Nephron (organoid): ENCODE measurements at regions not wholly inside any gene's neighbourhood (a gene's known extent, or its start where the extent isn't known, plus 50 kb on each side); places are given as distances from the start of the nearest gene placed in this dataset.
A peak's percentile ranks its signal among the peaks of the same experiment; 100 is the strongest.

Source experiments
- H3K27ac Mint-ChIP-seq, 3 experiments: 2 replicates each; pipeline ENCODE4 v1.8.0; 2020; ENCODE audit warnings: mixed read lengths in 3 of 3, mild to moderate bottlenecking in 2 of 3, moderate library complexity in 1 of 3
- H3K27me3 Mint-ChIP-seq: 2 replicates; pipeline ENCODE4 v1.8.0; 2021; ENCODE audit warnings: low read depth, mild to moderate bottlenecking, moderate library complexity, mixed read lengths
- H3K36me3 Mint-ChIP-seq: 2 replicates; pipeline ENCODE4 v1.8.0; 2020; ENCODE audit warnings: low read depth, mixed read lengths
- H3K4me1 Mint-ChIP-seq: 2 replicates; pipeline ENCODE4 v1.8.0; 2020; ENCODE audit warnings: mixed read lengths
- H3K4me3 Mint-ChIP-seq, 3 experiments: 2 replicates each; pipeline ENCODE4 v1.8.0; 2020; ENCODE audit warnings: mild to moderate bottlenecking in 3 of 3, mixed read lengths in 3 of 3, moderate library complexity in 2 of 3
- H3K9me3 Mint-ChIP-seq: 2 replicates; pipeline ENCODE4 v1.8.0; 2020; ENCODE audit warnings: mixed read lengths
- TF ChIP-seq, protein P1 (sequence below), 3 experiments: fragments of 200-600 bp; sonication (generic); IDR thresholded peaks; one replicate each; pipeline ENCODE4 v1.5.0; 2021; ENCODE audit warnings: antibody characterized with exemption in 3 of 3; ENCODE audit not compliant: unreplicated experiment in 3 of 3

DNA sequence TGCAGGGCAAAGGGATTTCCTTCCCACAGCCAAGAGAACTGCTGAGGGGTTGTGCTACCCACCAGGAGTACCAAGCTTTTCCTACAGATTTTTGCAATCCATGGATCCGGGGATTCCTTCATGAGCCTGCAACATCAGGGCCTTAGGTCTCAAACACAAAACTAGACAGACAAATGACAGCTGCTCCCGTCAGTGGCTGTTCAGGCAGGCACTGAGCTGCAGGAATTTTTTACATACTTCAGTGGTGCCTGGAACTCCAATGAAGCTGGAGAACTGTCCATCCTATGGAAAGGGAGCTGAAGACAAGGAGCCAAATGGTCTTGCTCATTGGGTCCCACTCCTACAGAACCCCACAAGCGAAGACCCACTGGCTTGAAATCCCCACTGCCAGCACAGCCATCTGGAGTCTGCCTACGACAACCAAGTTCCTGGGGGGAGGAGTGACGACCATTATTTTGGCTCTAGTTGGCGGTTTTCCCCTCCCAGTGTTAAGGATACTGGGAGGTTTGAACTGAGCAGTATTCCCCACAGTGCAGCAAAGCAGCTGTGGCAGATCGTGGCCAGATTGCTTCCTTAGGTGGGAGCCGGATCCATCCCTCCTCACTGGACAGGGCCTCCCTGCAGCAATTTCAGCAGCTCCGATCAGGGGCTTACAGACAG is 157.7 kb upstream of the TMEM45B start:
- TF ChIP-seq, protein P1, sequence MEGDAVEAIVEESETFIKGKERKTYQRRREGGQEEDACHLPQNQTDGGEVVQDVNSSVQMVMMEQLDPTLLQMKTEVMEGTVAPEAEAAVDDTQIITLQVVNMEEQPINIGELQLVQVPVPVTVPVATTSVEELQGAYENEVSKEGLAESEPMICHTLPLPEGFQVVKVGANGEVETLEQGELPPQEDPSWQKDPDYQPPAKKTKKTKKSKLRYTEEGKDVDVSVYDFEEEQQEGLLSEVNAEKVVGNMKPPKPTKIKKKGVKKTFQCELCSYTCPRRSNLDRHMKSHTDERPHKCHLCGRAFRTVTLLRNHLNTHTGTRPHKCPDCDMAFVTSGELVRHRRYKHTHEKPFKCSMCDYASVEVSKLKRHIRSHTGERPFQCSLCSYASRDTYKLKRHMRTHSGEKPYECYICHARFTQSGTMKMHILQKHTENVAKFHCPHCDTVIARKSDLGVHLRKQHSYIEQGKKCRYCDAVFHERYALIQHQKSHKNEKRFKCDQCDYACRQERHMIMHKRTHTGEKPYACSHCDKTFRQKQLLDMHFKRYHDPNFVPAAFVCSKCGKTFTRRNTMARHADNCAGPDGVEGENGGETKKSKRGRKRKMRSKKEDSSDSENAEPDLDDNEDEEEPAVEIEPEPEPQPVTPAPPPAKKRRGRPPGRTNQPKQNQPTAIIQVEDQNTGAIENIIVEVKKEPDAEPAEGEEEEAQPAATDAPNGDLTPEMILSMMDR (IDR thresholded peaks at IDR 0.05; ENCODE audit: unreplicated experiment in 3 of 3) = no peak
- H3K36me3 Mint-ChIP-seq = peaks cover 12% of the 10 kb centered on the region
- H3K4me1 Mint-ChIP-seq = peaks cover 29% of the 10 kb centered on the region
- peak overlapping the region; percentile 20 to 64 (median 58) for H3K27ac Mint-ChIP-seq
- peaks cover 55% of the 10 kb centered on the region for H3K9me3 Mint-ChIP-seq
- peak overlapping the region in 2 of 3 experiments; percentile 15 to 22 for H3K4me3 Mint-ChIP-seq
- H3K27me3 Mint-ChIP-seq = peaks cover 11% of the 10 kb centered on the region

DNA sequence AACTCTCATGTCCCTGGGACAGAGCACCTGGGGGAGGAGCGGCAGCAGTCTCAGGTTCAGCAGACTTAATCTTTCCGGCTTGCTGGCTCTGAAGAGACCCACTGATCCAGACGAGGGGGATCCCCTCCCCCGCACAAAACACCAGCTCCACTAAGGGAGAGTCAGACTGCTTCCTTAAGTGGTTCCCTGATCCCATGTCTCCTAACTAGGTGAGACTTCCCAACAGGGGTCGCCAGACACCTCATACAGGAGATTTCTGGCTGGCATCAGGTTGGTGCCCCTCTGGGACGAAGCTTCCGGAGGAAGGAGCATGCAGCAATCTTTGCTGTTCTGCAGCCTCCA is 157.2 kb upstream of the TMEM45B start:
- H3K4me1 Mint-ChIP-seq = peaks cover 29% of the 10 kb centered on the region
- peak overlapping the region; percentile 20 to 64 (median 58) for H3K27ac Mint-ChIP-seq
- H3K36me3 Mint-ChIP-seq = peaks cover 10% of the 10 kb centered on the region
- H3K27me3 Mint-ChIP-seq = peaks cover 11% of the 10 kb centered on the region
- TF ChIP-seq, protein P1 (IDR thresholded peaks at IDR 0.05; ENCODE audit: unreplicated experiment in 3 of 3) = no peak
- H3K9me3 Mint-ChIP-seq = peaks cover 54% of the 10 kb centered on the region
- H3K4me3 Mint-ChIP-seq = no peak overlapping the region

DNA sequence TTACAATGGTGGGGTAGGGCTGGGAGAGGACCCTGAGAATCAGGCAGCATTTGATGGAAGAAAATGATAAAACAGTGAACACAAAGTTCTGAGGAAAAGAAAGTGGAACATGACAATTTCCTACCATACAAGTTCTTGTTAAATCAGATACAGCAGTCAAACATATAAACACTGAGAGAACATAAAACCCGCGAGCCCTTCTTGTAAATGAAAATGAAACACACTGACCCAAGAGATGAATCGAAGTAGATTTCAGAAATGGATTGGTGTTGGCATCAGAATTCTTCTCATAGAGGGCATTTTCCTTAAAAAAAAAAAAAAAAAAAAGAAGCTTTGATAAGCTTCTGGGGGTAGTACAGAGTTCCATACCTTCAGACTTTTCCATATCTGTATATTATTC is 134.7 kb upstream of the TMEM45B start:
- Mint-ChIP-seq H3K27me3 (peaks cover 3% of the 10 kb centered on the region), H3K36me3 (no peaks in the 10 kb centered on the region), H3K27ac (no peak overlapping the region), H3K4me1 (no peaks in the 10 kb centered on the region), H3K9me3 (peaks cover 7% of the 10 kb centered on the region), H3K4me3 (no peak overlapping the region)
- TF ChIP-seq, protein P1 (IDR thresholded peaks at IDR 0.05; ENCODE audit: unreplicated experiment in 3 of 3) = no peak

DNA sequence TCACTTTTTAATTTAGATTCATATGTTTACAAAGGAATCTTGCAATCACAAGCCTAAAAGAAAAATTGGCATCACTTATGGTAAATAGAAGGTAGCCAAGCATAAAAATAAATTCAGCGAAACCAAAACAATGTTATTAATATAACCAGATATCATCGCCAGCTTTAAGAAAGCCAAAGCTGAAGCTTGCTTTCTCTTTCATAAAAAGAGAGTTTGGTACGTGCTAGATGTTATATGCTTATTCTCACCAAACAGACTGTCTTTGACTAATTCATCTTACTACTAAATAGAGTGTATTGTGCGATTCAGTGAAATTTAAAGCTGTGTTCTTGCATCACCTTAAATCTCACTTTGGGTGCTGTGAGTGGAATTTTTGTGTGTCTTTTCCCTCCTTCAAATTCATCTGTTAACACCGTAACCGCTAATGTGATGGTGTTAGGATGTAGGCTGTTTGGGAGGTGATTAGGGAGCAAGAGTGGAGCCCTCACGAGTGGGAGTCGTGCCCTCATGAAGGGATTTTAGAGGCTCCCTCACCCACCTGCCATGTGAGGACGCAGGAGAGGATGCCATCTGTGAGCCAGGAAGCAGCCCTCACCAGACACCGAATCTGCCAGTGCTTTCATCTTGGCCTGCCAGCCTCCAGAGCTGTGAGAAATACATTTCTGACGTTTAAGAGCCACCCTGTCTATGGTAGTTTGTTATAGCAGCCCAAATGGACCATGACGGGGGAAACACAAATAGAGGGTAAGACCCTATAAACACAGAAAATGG is 134.1 kb upstream of the TMEM45B start:
- Mint-ChIP-seq H3K36me3 (no peaks in the 10 kb centered on the region), H3K4me1 (no peaks in the 10 kb centered on the region), H3K9me3 (peaks cover 12% of the 10 kb centered on the region), H3K27me3 (peaks cover 3% of the 10 kb centered on the region), H3K27ac (no peak overlapping the region), H3K4me3 (no peak overlapping the region)
- TF ChIP-seq, protein P1 (IDR thresholded peaks at IDR 0.05; ENCODE audit: unreplicated experiment in 3 of 3) = no peak

DNA sequence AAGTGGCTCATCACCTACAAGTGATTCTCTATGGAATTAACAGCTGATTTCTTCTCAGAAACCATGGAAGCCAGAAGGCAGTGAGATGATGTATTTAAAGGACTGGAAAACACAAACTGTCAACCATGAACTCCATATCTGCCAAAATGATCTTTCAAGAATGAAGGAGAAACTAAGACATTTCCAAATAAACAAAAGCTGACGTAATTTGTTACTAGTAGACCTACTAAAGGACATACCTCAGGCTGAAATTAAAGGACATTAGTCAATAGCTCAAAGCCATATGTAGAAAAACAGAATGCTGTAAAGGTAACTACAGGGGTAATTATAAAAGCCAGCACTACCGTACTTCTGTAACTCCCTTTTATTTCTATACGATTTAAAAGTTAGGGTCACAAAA is 129.4 kb upstream of the TMEM45B start:
- H3K27me3 Mint-ChIP-seq = no peaks in the 10 kb centered on the region
- H3K9me3 Mint-ChIP-seq = peaks cover 12% of the 10 kb centered on the region
- H3K4me3 Mint-ChIP-seq = no peak overlapping the region
- H3K4me1 Mint-ChIP-seq = peaks cover 4% of the 10 kb centered on the region
- TF ChIP-seq, protein P1 (IDR thresholded peaks at IDR 0.05; ENCODE audit: unreplicated experiment in 3 of 3) = no peak
- no peaks in the 10 kb centered on the region for H3K36me3 Mint-ChIP-seq
- no peak overlapping the region for H3K27ac Mint-ChIP-seq
